Osteoblast (primary cell): ENCODE measurements at regions not wholly inside any gene's neighbourhood (a gene's known extent, or its start where the extent isn't known, plus 50 kb on each side); places are given as distances from the start of the nearest gene placed in this dataset.

Source experiments
- DNase-seq: peaks from one replicate; pipeline ENCODE4 v3.0.0; 2011; ENCODE audit warnings: low spot score, mixed read lengths; ENCODE audit not compliant: insufficient read length; ENCODE audit errors: missing footprints
- H2AFZ ChIP-seq: 2 replicates; pipeline ENCODE4 v1.6.0; 2011; ENCODE audit warnings: mild to moderate bottlenecking, low read length
- H3K27ac ChIP-seq: 2 replicates; pipeline ENCODE4 v1.5.1; 2011; ENCODE audit warnings: mild to moderate bottlenecking, low read depth, low read length, moderate library complexity
- H3K27me3 ChIP-seq: 2 replicates; pipeline ENCODE4 v1.6.0; 2012; ENCODE audit warnings: mild to moderate bottlenecking, control low read depth, inconsistent platforms, low read length, moderate library complexity; ENCODE audit not compliant: insufficient read depth
- H3K36me3 ChIP-seq: 2 replicates; pipeline ENCODE4 v1.5.1; 2011; ENCODE audit warnings: mild to moderate bottlenecking, low read length, control low read depth, moderate library complexity; ENCODE audit not compliant: insufficient read depth
- H3K4me1 ChIP-seq: 2 replicates; pipeline ENCODE4 v1.5.1; 2011; ENCODE audit warnings: mild to moderate bottlenecking, low read length, control low read depth, moderate library complexity; ENCODE audit not compliant: insufficient read depth
- H3K4me2 ChIP-seq: 2 replicates; pipeline ENCODE4 v1.6.0; 2011; ENCODE audit warnings: mild to moderate bottlenecking, low read length; ENCODE audit not compliant: insufficient read depth
- H3K4me3 ChIP-seq: fragments of 200-600 bp; sonication (generic); 3 replicates; pipeline ENCODE4 v1.5.1; 2012; ENCODE audit warnings: mild to moderate bottlenecking, low read length, inconsistent platforms; ENCODE audit not compliant: insufficient read depth
- H3K79me2 ChIP-seq: 2 replicates; pipeline ENCODE4 v1.6.0; 2012; ENCODE audit warnings: mild to moderate bottlenecking, low read length, control low read depth, inconsistent platforms; ENCODE audit not compliant: insufficient read depth
- H3K9me3 ChIP-seq: 2 replicates; pipeline ENCODE4 v1.5.1; 2011; ENCODE audit warnings: low read depth, low read length, control low read depth
- H4K20me1 ChIP-seq: 2 replicates; pipeline ENCODE4 v1.6.0; 2012; ENCODE audit warnings: mild to moderate bottlenecking, low read length, control low read depth; ENCODE audit not compliant: insufficient read depth
- TF ChIP-seq, protein P1 (sequence below): IDR thresholded peaks from 2 replicates; pipeline ENCODE4 v1.5.1; 2011; ENCODE audit warnings: mild to moderate bottlenecking, low read depth, low read length, moderate library complexity; ENCODE audit errors: extremely low read depth

DNA sequence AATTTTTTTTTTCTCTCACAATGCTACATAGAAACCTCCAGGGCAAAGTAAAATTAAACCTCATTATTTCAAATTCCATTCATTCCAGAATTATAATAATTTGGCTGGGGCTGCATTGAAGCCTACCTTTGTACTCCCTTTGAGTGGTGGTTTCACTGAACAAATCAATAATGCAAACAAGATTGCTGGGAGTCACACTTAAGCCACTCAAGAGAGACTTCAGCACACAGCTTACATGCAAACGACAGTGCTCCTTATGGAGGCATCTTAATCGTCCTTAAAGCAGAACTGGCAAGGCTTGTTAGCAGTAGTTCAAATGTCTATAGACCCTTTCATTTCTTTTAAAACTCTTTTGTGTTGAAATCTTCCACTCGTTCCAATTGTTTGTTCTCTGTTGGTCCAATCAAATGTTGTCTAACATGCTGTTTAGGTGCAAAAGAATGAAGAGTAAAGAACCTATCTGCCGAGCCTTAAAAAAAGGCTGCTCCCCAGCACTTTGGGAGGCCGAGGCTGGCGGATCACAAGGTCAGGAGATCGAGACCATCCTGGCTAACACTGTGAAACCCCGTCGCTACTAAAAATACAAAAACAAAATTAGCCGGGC lies 294.9 kb downstream of the FGFR2 start:
- H3K79me2 ChIP-seq = no peaks in the 10 kb centered on the region
- TF ChIP-seq, protein P1, sequence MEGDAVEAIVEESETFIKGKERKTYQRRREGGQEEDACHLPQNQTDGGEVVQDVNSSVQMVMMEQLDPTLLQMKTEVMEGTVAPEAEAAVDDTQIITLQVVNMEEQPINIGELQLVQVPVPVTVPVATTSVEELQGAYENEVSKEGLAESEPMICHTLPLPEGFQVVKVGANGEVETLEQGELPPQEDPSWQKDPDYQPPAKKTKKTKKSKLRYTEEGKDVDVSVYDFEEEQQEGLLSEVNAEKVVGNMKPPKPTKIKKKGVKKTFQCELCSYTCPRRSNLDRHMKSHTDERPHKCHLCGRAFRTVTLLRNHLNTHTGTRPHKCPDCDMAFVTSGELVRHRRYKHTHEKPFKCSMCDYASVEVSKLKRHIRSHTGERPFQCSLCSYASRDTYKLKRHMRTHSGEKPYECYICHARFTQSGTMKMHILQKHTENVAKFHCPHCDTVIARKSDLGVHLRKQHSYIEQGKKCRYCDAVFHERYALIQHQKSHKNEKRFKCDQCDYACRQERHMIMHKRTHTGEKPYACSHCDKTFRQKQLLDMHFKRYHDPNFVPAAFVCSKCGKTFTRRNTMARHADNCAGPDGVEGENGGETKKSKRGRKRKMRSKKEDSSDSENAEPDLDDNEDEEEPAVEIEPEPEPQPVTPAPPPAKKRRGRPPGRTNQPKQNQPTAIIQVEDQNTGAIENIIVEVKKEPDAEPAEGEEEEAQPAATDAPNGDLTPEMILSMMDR = no peak
- H3K36me3 ChIP-seq = no peaks in the 10 kb centered on the region
- no peak overlapping the region for H3K4me3 ChIP-seq
- no peak overlapping the region for H3K27ac ChIP-seq
- H4K20me1 ChIP-seq = no peaks in the 10 kb centered on the region
- no peaks in the 10 kb centered on the region for H3K27me3 ChIP-seq
- H3K9me3 ChIP-seq = peaks cover 3% of the 10 kb centered on the region
- H2AFZ ChIP-seq = no peak overlapping the region
- no peaks in the 10 kb centered on the region for H3K4me1 ChIP-seq
- no peak for DNase-seq
- no peak overlapping the region for H3K4me2 ChIP-seq

DNA sequence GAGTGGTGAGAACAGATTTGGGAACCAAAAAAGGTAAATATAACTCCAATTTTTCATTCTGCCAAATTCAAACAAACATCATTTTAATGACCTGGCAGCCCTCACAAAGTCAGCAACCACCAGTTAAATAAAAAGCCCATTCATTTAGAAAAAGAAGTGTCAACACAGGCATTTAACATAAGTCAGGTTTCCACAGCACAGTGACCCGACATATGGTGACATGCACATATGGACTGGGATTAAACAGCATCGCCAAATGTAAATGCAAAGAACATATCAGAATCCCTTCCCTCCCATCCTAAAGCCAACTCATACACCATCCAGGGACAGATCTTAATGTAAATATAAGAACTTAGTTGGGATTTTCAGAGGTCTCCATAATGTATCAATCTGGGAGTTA lies 293.2 kb downstream of the FGFR2 start:
- no peaks in the 10 kb centered on the region for H3K4me1 ChIP-seq
- no peak overlapping the region for H3K27ac ChIP-seq
- TF ChIP-seq, protein P1 = no peak
- no peak overlapping the region for H3K4me2 ChIP-seq
- H2AFZ ChIP-seq = no peak overlapping the region
- H3K9me3 ChIP-seq = peaks cover 5% of the 10 kb centered on the region
- no peaks in the 10 kb centered on the region for H3K36me3 ChIP-seq
- H4K20me1 ChIP-seq = no peaks in the 10 kb centered on the region
- H3K27me3 ChIP-seq = no peaks in the 10 kb centered on the region
- no peaks in the 10 kb centered on the region for H3K79me2 ChIP-seq
- no peak for DNase-seq
- no peak overlapping the region for H3K4me3 ChIP-seq

DNA sequence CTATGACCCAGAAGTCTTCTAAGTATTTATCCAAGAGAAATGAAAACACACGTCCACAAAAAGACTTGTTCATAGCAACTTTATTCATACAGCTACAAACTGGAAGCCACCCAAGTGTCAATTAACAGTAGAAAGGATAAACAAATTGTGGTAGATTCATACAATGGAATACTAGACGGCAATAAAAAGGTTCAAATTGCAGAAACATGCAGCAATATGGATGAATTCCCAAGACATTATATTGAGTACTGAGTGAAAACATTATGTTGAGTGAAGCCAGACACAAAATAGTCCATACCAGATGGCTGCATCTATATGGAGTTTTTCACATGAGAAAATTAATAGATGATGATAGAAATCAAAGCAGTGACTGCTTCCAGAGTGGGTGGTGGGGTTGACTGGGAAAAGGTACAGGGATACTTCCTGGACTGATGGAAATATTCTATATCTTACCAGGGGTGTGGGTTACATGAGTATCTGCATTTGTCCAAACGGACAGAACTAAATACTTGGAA lies 292.0 kb downstream of the FGFR2 start:
- H3K27me3 ChIP-seq = no peaks in the 10 kb centered on the region

DNA sequence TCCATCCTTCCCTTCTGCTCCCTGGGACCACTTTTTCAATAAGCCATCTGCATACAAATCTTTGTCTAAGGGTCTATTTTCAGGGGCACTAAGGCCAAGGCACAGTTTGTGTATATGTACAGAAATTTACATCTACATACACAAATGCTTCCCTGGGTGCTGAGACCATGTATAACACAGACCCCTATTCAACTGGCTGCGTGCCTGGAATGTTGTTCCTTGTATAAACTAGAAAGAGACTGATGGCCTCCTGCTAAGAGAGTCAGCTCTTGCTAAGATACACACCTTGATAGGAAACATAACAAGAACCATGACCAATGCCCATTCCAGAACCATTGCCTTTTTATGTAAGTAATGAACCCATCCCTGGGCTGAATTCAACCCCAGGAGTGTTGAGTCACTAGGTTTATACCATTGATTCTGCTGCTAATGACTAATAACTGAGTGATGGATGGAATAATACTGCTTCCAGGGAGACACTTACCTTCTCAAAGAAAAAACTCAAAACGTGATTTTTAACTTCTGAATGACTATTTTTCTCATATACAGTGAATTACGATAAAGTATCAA lies 290.7 kb downstream of the FGFR2 start:
- TF ChIP-seq, protein P1 = no peak
- H3K4me2 ChIP-seq = no peak overlapping the region
- H3K36me3 ChIP-seq = no peaks in the 10 kb centered on the region
- H3K79me2 ChIP-seq = no peaks in the 10 kb centered on the region
- H2AFZ ChIP-seq = no peak overlapping the region
- no peak for DNase-seq
- H3K4me1 ChIP-seq = no peaks in the 10 kb centered on the region
- H3K4me3 ChIP-seq = no peak overlapping the region
- no peaks in the 10 kb centered on the region for H3K27me3 ChIP-seq
- H4K20me1 ChIP-seq = no peaks in the 10 kb centered on the region
- H3K9me3 ChIP-seq = peaks cover 5% of the 10 kb centered on the region
- H3K27ac ChIP-seq = no peak overlapping the region

More for the DNA sequence above, 292.0 kb downstream of the FGFR2 start:
- peaks cover 5% of the 10 kb centered on the region for H3K9me3 ChIP-seq
- H3K4me2 ChIP-seq = no peak overlapping the region
- TF ChIP-seq, protein P1 = no peak
- no peak overlapping the region for H2AFZ ChIP-seq
- no peak for DNase-seq
- no peaks in the 10 kb centered on the region for H3K36me3 ChIP-seq
- no peaks in the 10 kb centered on the region for H3K79me2 ChIP-seq
- no peaks in the 10 kb centered on the region for H3K4me1 ChIP-seq
- H4K20me1 ChIP-seq = no peaks in the 10 kb centered on the region
- no peak overlapping the region for H3K4me3 ChIP-seq
- H3K27ac ChIP-seq = no peak overlapping the region
